ENCODE measurements at regions not wholly inside any gene's neighbourhood (a gene's known extent, or its start where the extent isn't known, plus 50 kb on each side); places are given as distances from the start of the nearest gene placed in this dataset.
"Not testable (repeated sequence)": the region's sequence is repeated elsewhere in the genome, so short reads cannot be mapped to it uniquely, and the experiment has no call there.

GRCh38 chr2:122041455-122041854, 286.0 kb downstream of the TSN start:
- DNase-seq (no peak), ATAC-seq (ENCODE audit: low read depth) (no peak)
- H3K4me1 ChIP-seq (ENCODE audit: control insufficient read depth in 2 of 2, insufficient read depth in 2 of 2, low read length in 2 of 2), result no peaks in the 10 kb centered on the region
- no peak overlapping the region for H3K4me3 ChIP-seq (ENCODE audit: control extremely low read depth in 1 of 5, extremely low read depth in 1 of 5, insufficient read depth in 1 of 5, low read depth in 2 of 5, low read length in 4 of 5)
- no peak overlapping the region for H3K27ac ChIP-seq (ENCODE audit: low read length in 2 of 2)
- no peaks in the 10 kb centered on the region for H4K20me1 ChIP-seq (ENCODE audit: control insufficient read depth, insufficient read depth, low read length, poor library complexity, severe bottlenecking)
- no peak overlapping the region for H3K27ac Mint-ChIP-seq
- no peaks in the 10 kb centered on the region for H3K27me3 Mint-ChIP-seq
- H3K4me3 Mint-ChIP-seq, result no peak overlapping the region
- no peak for TF ChIP-seq EZH2 (IDR thresholded peaks at IDR 0.05; ENCODE audit: borderline replicate concordance, insufficient read depth, low read depth, low read length, poor library complexity, severe bottlenecking)
- TF ChIP-seq CTCF (IDR thresholded peaks at IDR 0.05), result no peak
- ChIA-PET CTCF (no interaction called here), POLR2A (no interaction called here)
- no peak overlapping the region for H3K9ac ChIP-seq (ENCODE audit: low read length)
- intact Hi-C loops (cut with micrococcal nuclease), result no loop called here
- no peak overlapping the region for H2AFZ ChIP-seq (ENCODE audit: insufficient read depth, low read depth, low read length, poor library complexity, severe bottlenecking)
- H3K36me3 ChIP-seq (replicated peaks in 1 of 2; ENCODE audit: control extremely low read depth in 1 of 2, control insufficient read depth in 1 of 2, extremely low read depth in 1 of 2, insufficient read depth in 2 of 2, low read length in 1 of 2), result no peaks in the 10 kb centered on the region
- H3K4me2 ChIP-seq (replicated peaks; ENCODE audit: low read depth, low read length, poor library complexity, severe bottlenecking), result no peak overlapping the region
- H3K9me3 ChIP-seq (ENCODE audit: control extremely low read depth in 1 of 3, control insufficient read depth in 2 of 3, insufficient read depth in 1 of 3, low read length in 2 of 3), result peaks cover 0 to 4% (median 0%) of the 10 kb centered on the region in 3 donors
- 100% methylated on average over 5 of the region's 5 CpGs for WGBS (ENCODE audit: insufficient coverage)
- no peaks in the 10 kb centered on the region for H3K9me3 Mint-ChIP-seq (ENCODE audit: insufficient read depth)
- H3K27me3 ChIP-seq (replicated peaks in 1 of 4; ENCODE audit: control extremely low read depth in 1 of 4, control insufficient read depth in 3 of 4, insufficient read depth in 4 of 4, low read length in 3 of 4), result no peaks in the 10 kb centered on the region
- no peaks in the 10 kb centered on the region for H3K79me2 ChIP-seq (ENCODE audit: control insufficient read depth, insufficient read depth, low read length)
- no peaks in the 10 kb centered on the region for H3K4me1 Mint-ChIP-seq

DNA sequence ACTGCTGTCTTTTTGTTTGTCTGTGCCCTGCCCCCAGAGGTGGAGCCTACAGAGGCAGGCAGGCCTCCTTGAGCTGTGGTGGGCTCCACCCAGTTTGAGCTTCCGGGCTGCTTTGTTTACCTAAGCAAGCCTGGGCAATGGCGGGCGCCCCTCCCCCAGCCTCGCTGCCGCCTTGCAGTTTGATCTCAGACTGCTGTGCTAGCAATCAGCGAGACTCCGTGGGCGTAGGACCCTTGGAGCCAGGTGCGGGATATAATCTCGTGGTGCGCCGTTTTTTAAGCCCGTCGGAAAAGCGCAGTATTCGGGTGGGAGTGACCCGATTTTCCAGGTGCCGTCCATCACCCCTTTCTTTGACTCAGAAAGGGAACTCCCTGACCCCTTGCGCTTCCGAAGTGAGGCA, 296.2 kb downstream of the TSN start:
- H3K27me3 ChIP-seq (replicated peaks in 1 of 4; ENCODE audit: control extremely low read depth in 1 of 4, control insufficient read depth in 3 of 4, insufficient read depth in 4 of 4, low read length in 3 of 4); intact Hi-C loops (cut with micrococcal nuclease); H3K4me1 ChIP-seq (ENCODE audit: control insufficient read depth in 2 of 2, insufficient read depth in 2 of 2, low read length in 2 of 2); ATAC-seq (ENCODE audit: low read depth); H3K4me1 Mint-ChIP-seq; H3K36me3 ChIP-seq (replicated peaks in 1 of 2; ENCODE audit: control extremely low read depth in 1 of 2, control insufficient read depth in 1 of 2, extremely low read depth in 1 of 2, insufficient read depth in 2 of 2, low read length in 1 of 2); H3K79me2 ChIP-seq (ENCODE audit: control insufficient read depth, insufficient read depth, low read length); H3K27ac Mint-ChIP-seq; H4K20me1 ChIP-seq (ENCODE audit: control insufficient read depth, insufficient read depth, low read length, poor library complexity, severe bottlenecking); H3K27ac ChIP-seq (ENCODE audit: low read length in 2 of 2); CTCF ChIA-PET; H3K9me3 ChIP-seq (ENCODE audit: control extremely low read depth in 1 of 3, control insufficient read depth in 2 of 3, insufficient read depth in 1 of 3, low read length in 2 of 3); H3K4me3 Mint-ChIP-seq; H2AFZ ChIP-seq (ENCODE audit: insufficient read depth, low read depth, low read length, poor library complexity, severe bottlenecking); POLR2A ChIA-PET; H3K9me3 Mint-ChIP-seq (ENCODE audit: insufficient read depth); DNase-seq; H3K27me3 Mint-ChIP-seq; H3K9ac ChIP-seq (ENCODE audit: low read length); H3K4me3 ChIP-seq (ENCODE audit: control extremely low read depth in 1 of 5, extremely low read depth in 1 of 5, insufficient read depth in 1 of 5, low read depth in 2 of 5, low read length in 4 of 5); H3K4me2 ChIP-seq (replicated peaks; ENCODE audit: low read depth, low read length, poor library complexity, severe bottlenecking): not testable (repeated sequence)
- 100% methylated on average over 2 of the region's 20 CpGs for WGBS (ENCODE audit: insufficient coverage)
